GM23248 (cell line): ENCODE measurements at regions not wholly inside any gene's neighbourhood (a gene's known extent, or its start where the extent isn't known, plus 50 kb on each side); places are given as distances from the start of the nearest gene placed in this dataset.

Experiments used
- EZH2 ChIP-seq: fragments of 200-600 bp; sonication (generic); IDR thresholded peaks from 2 replicates; pipeline ENCODE4 v1.6.1; 2018; ENCODE audit warnings: antibody characterized with exemption, mild to moderate bottlenecking; ENCODE audit not compliant: insufficient read depth, poor library complexity, severe bottlenecking
- EZH2phosphoT487 ChIP-seq: fragments of 200-600 bp; sonication (generic); IDR thresholded peaks from 2 replicates; pipeline ENCODE4 v1.6.1; 2018; ENCODE audit warnings: antibody characterized with exemption, moderate library complexity, mild to moderate bottlenecking, low read depth; ENCODE audit not compliant: insufficient read depth

DNA sequence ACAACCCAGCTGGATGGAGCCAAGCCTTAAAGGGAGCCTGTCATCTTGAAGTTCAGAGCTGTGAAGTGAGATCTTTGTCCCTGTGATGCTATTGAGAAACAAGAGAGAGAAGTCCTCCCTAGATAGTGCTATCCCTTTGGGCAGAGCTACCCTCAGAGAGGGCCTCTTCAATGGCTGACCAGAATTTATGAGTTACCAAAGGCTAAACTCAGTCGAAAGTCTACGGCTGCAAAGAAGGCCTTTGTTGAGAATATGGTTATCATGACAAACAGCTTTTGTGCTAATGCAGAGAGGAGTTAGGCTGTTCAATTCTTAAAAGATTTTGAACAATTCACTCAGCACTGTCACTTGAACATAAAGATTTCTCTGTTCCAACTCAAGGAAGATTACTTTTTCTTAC is 65.9 kb upstream of the C3orf80 start:
- no peak for TF ChIP-seq EZH2
- TF ChIP-seq EZH2phosphoT487: no peak
